Skeletal muscle cell (primary cell): ENCODE measurements at regions not wholly inside any gene's neighbourhood (a gene's known extent, or its start where the extent isn't known, plus 50 kb on each side); places are given as distances from the start of the nearest gene placed in this dataset.
"Not testable (repeated sequence)": the region's sequence is repeated elsewhere in the genome, so short reads cannot be mapped to it uniquely, and the experiment has no call there.

Source experiments
- DNase-seq: peaks from one replicate; pipeline ENCODE4 v3.0.0-alpha.2; 2010; ENCODE audit warnings: low read depth
- H3K4me3 ChIP-seq: 2 replicates; pipeline ENCODE4 v1.5.1; 2011; ENCODE audit warnings: low read depth, mild to moderate bottlenecking, control low read depth, low read length, moderate library complexity

GRCh38 chr2:236831698-236832097, 254.0 kb upstream of the COPS8 start:
- no peak overlapping the region for H3K4me3 ChIP-seq
- no peak for DNase-seq

- no peak for DNase-seq
- H3K4me3 ChIP-seq: no peak overlapping the region
Observed at GRCh38 chr2:236833501-236834073, 252.1 kb upstream of the COPS8 start.

GRCh38 chr2:236834284-236834683, 251.4 kb upstream of the COPS8 start:
- DNase-seq: no peak
- H3K4me3 ChIP-seq: no peak overlapping the region

GRCh38 chr2:236835307-236836024, 250.2 kb upstream of the COPS8 start:
- H3K4me3 ChIP-seq: no peak overlapping the region
- DNase-seq: no peak

- not testable (repeated sequence) for DNase-seq, H3K4me3 ChIP-seq
Observed at GRCh38 chr2:236836028-236836427, 249.7 kb upstream of the COPS8 start.

- no peak overlapping the region for H3K4me3 ChIP-seq
- DNase-seq: no peak
Observed at GRCh38 chr2:236840215-236840614, 245.5 kb upstream of the COPS8 start.

GRCh38 chr2:236840857-236841256, 244.8 kb upstream of the COPS8 start:
- H3K4me3 ChIP-seq: no peak overlapping the region

GRCh38 chr2:236841389-236841788, 244.3 kb upstream of the COPS8 start:
- H3K4me3 ChIP-seq: no peak overlapping the region
- no peak for DNase-seq

More at GRCh38 chr2:236840857-236841256, 244.8 kb upstream of the COPS8 start:
- no peak for DNase-seq

GRCh38 chr2:236843161-236843968, 242.3 kb upstream of the COPS8 start:
- no peak overlapping the region for H3K4me3 ChIP-seq
- DNase-seq: no peak

GRCh38 chr2:236844711-236845110, 241.0 kb upstream of the COPS8 start:
- no peak for DNase-seq
- no peak overlapping the region for H3K4me3 ChIP-seq

- no peak overlapping the region for H3K4me3 ChIP-seq
- no peak for DNase-seq
Observed at GRCh38 chr2:236847023-236847422, 238.7 kb upstream of the COPS8 start.

- no peak overlapping the region for H3K4me3 ChIP-seq
- no peak for DNase-seq
Observed at GRCh38 chr2:236847538-236848263, 238.0 kb upstream of the COPS8 start.

- H3K4me3 ChIP-seq: no peak overlapping the region
- DNase-seq: no peak
Observed at GRCh38 chr2:236848501-236848900, 237.2 kb upstream of the COPS8 start.

GRCh38 chr2:236849508-236849907, 236.2 kb upstream of the COPS8 start:
- DNase-seq: no peak
- H3K4me3 ChIP-seq: no peak overlapping the region

- H3K4me3 ChIP-seq: no peak overlapping the region
- DNase-seq: no peak
Observed at GRCh38 chr2:236849940-236850339, 235.7 kb upstream of the COPS8 start.

- no peak overlapping the region for H3K4me3 ChIP-seq
- no peak for DNase-seq
Observed at GRCh38 chr2:236851187-236851586, 234.5 kb upstream of the COPS8 start.

- no peak overlapping the region for H3K4me3 ChIP-seq
- DNase-seq: no peak
Observed at GRCh38 chr2:236852100-236852976, 233.4 kb upstream of the COPS8 start.

GRCh38 chr2:236852977-236853374, 232.7 kb upstream of the COPS8 start:
- H3K4me3 ChIP-seq: no peak overlapping the region
- DNase-seq: no peak

- DNase-seq: no peak
- no peak overlapping the region for H3K4me3 ChIP-seq
Observed at GRCh38 chr2:236853585-236854051, 232.1 kb upstream of the COPS8 start.
